ENCODE measurements at regions not wholly inside any gene's neighbourhood (a gene's known extent, or its start where the extent isn't known, plus 50 kb on each side); places are given as distances from the start of the nearest gene placed in this dataset.

DNA sequence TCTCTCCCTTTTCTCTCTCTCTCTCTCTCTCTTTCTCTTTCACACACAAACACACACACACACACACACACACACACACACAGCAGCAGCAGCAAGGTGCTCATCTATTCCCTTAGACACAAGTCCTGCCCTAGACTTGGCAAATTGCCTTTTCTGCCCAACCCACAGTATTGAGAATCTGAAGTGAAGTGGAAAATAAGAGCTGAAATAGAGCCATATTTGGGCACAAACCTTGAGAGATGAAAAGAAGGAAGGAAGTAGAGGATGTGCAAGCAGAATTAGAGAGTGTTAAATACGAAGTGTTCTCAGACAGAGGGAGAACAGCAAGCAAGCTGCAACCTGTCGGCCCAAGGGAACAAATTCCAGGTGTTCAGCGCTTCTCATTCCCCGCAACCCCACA lies 557.5 kb upstream of the NOX3 start:
- Histone ChIP-seq H3K4me1 (ENCODE audit: low read length) (no peaks in the 10 kb centered on the region), H3K9ac (ENCODE audit: low read length) (no peak overlapping the region), H3K4me3 (ENCODE audit: low read length) (no peak overlapping the region), H3K79me2 (ENCODE audit: low read length) (no peaks in the 10 kb centered on the region), H3K9me3 (replicated peaks; ENCODE audit: insufficient read depth, low read length) (no peaks in the 10 kb centered on the region), H3K9me2 (replicated peaks; ENCODE audit: insufficient read depth, low read length) (no peaks in the 10 kb centered on the region), H3K27ac (ENCODE audit: low read length) (no peak overlapping the region), H3K36me3 (replicated peaks; ENCODE audit: insufficient read depth, low read length) (no peaks in the 10 kb centered on the region), H2AFZ (ENCODE audit: low read length) (no peak overlapping the region), H3F3A (ENCODE audit: insufficient read depth, low read length) (no peaks in the 10 kb centered on the region), H4K20me1 (ENCODE audit: insufficient read depth, low read length) (no peaks in the 10 kb centered on the region), H3K27me3 (replicated peaks; ENCODE audit: insufficient read depth, low read length) (no peaks in the 10 kb centered on the region), H3K4me2 (ENCODE audit: low read depth, low read length) (no peak overlapping the region)
- TF ChIP-seq EZH2 (optimal IDR thresholded peaks at IDR 0.05; ENCODE audit: low read depth, low read length), result no peak
- TF ChIP-seq EZH2phosphoT487 (IDR thresholded peaks at IDR 0.05; ENCODE audit: low read length), result no peak
- TF ChIP-seq, protein P1, sequence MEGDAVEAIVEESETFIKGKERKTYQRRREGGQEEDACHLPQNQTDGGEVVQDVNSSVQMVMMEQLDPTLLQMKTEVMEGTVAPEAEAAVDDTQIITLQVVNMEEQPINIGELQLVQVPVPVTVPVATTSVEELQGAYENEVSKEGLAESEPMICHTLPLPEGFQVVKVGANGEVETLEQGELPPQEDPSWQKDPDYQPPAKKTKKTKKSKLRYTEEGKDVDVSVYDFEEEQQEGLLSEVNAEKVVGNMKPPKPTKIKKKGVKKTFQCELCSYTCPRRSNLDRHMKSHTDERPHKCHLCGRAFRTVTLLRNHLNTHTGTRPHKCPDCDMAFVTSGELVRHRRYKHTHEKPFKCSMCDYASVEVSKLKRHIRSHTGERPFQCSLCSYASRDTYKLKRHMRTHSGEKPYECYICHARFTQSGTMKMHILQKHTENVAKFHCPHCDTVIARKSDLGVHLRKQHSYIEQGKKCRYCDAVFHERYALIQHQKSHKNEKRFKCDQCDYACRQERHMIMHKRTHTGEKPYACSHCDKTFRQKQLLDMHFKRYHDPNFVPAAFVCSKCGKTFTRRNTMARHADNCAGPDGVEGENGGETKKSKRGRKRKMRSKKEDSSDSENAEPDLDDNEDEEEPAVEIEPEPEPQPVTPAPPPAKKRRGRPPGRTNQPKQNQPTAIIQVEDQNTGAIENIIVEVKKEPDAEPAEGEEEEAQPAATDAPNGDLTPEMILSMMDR (IDR thresholded peaks at IDR 0.05; ENCODE audit: low read length), result no peak
- no peak for DNase-seq

DNA sequence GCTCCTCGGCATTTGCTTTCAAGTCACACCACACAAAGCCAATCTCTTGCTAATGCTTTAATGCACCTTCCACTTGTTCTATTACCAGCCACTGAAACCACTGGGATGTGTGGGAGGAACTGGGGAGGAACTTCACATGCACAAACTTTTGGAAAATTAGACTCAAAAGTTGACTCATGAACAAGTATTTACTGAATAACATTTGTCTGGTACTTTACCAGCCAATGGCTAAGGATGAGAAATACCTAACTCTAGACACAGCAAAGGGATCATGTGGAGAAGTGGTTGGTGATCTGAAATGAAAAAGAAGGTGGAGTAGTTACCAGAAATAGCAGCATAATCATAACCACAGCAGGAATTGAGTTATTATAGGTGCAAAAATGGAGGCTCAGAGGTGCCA lies 554.0 kb upstream of the NOX3 start:
- DNase-seq, result no peak
- Histone ChIP-seq H3K9ac (ENCODE audit: low read length) (no peak overlapping the region), H3F3A (ENCODE audit: insufficient read depth, low read length) (no peaks in the 10 kb centered on the region), H2AFZ (ENCODE audit: low read length) (no peak overlapping the region), H3K4me2 (ENCODE audit: low read depth, low read length) (no peak overlapping the region), H3K36me3 (replicated peaks; ENCODE audit: insufficient read depth, low read length) (no peaks in the 10 kb centered on the region), H3K4me1 (ENCODE audit: low read length) (no peaks in the 10 kb centered on the region), H3K27me3 (replicated peaks; ENCODE audit: insufficient read depth, low read length) (no peaks in the 10 kb centered on the region), H3K9me2 (replicated peaks; ENCODE audit: insufficient read depth, low read length) (no peaks in the 10 kb centered on the region), H4K20me1 (ENCODE audit: insufficient read depth, low read length) (no peaks in the 10 kb centered on the region), H3K9me3 (replicated peaks; ENCODE audit: insufficient read depth, low read length) (no peaks in the 10 kb centered on the region), H3K27ac (ENCODE audit: low read length) (no peak overlapping the region), H3K4me3 (ENCODE audit: low read length) (no peak overlapping the region), H3K79me2 (ENCODE audit: low read length) (no peaks in the 10 kb centered on the region)
- TF ChIP-seq, protein P1 (IDR thresholded peaks at IDR 0.05; ENCODE audit: low read length), result no peak
- TF ChIP-seq EZH2 (optimal IDR thresholded peaks at IDR 0.05; ENCODE audit: low read depth, low read length) (no peak), EZH2phosphoT487 (IDR thresholded peaks at IDR 0.05; ENCODE audit: low read length) (no peak)

DNA sequence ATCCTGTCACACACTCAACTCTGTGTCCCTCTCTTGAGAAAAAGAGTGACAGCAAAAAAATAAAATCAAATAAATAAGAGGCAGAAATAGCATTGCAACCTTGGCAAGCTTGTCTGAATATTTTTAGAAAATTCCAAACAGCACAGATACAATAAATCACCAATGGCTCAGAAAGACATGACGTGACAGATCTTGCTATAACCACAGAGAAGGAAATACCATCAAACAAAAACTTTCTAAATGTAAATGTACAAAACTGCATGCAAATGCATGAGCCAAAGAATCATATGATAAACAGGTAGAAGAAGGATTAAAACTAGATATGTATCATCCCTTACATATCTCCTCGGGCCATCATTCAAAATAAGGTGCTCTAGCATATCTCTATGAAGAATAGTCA lies 549.2 kb upstream of the NOX3 start:
- no peak overlapping the region for H3K27ac ChIP-seq (ENCODE audit: low read length)
- H3K9me3 ChIP-seq (replicated peaks; ENCODE audit: insufficient read depth, low read length), result no peaks in the 10 kb centered on the region
- no peaks in the 10 kb centered on the region for H3K9me2 ChIP-seq (replicated peaks; ENCODE audit: insufficient read depth, low read length)
- no peaks in the 10 kb centered on the region for H3K27me3 ChIP-seq (replicated peaks; ENCODE audit: insufficient read depth, low read length)
- TF ChIP-seq EZH2 (optimal IDR thresholded peaks at IDR 0.05; ENCODE audit: low read depth, low read length), result no peak
- TF ChIP-seq, protein P1 (IDR thresholded peaks at IDR 0.05; ENCODE audit: low read length), result no peak
- TF ChIP-seq EZH2phosphoT487 (IDR thresholded peaks at IDR 0.05; ENCODE audit: low read length), result no peak
- no peaks in the 10 kb centered on the region for H3K36me3 ChIP-seq (replicated peaks; ENCODE audit: insufficient read depth, low read length)
- H3K79me2 ChIP-seq (ENCODE audit: low read length), result no peaks in the 10 kb centered on the region
- H3K4me3 ChIP-seq (ENCODE audit: low read length), result no peak overlapping the region
- no peak overlapping the region for H3K4me2 ChIP-seq (ENCODE audit: low read depth, low read length)
- H3F3A ChIP-seq (ENCODE audit: insufficient read depth, low read length), result no peaks in the 10 kb centered on the region
- H3K4me1 ChIP-seq (ENCODE audit: low read length), result no peaks in the 10 kb centered on the region
- no peak for DNase-seq
- H2AFZ ChIP-seq (ENCODE audit: low read length), result no peak overlapping the region
- no peaks in the 10 kb centered on the region for H4K20me1 ChIP-seq (ENCODE audit: insufficient read depth, low read length)
- H3K9ac ChIP-seq (ENCODE audit: low read length), result no peak overlapping the region
